ENCODE measurements at regions not wholly inside any gene's neighbourhood (a gene's known extent, or its start where the extent isn't known, plus 50 kb on each side); places are given as distances from the start of the nearest gene placed in this dataset.

GRCh38 chr2:122105877-122106206 is 350.4 kb downstream of the TSN start:
- H3K4me3 ChIP-seq (ENCODE audit: control extremely low read depth in 1 of 5, extremely low read depth in 1 of 5, insufficient read depth in 1 of 5, low read depth in 2 of 5, low read length in 4 of 5), result no peak overlapping the region
- no peak overlapping the region for H3K27ac Mint-ChIP-seq

GRCh38 chr2:122108186-122108585 is 352.7 kb downstream of the TSN start:
- Mint-ChIP-seq H3K27me3 (no peaks in the 10 kb centered on the region), H3K27ac (no peak overlapping the region), H3K9me3 (ENCODE audit: insufficient read depth) (peaks cover 2% of the 10 kb centered on the region), H3K4me3 (no peak overlapping the region), H3K4me1 (no peaks in the 10 kb centered on the region)
- intact Hi-C loops (cut with micrococcal nuclease), result no loop called here
- H3K4me3 ChIP-seq (ENCODE audit: control extremely low read depth in 1 of 5, extremely low read depth in 1 of 5, insufficient read depth in 1 of 5, low read depth in 2 of 5, low read length in 4 of 5), result no peak overlapping the region
- no peaks in the 10 kb centered on the region for H3K4me1 ChIP-seq (ENCODE audit: control insufficient read depth in 2 of 2, insufficient read depth in 2 of 2, low read length in 2 of 2)
- H3K27me3 ChIP-seq (replicated peaks in 1 of 4; ENCODE audit: control extremely low read depth in 1 of 4, control insufficient read depth in 3 of 4, insufficient read depth in 4 of 4, low read length in 3 of 4), result no peaks in the 10 kb centered on the region
- no peak overlapping the region for H3K9ac ChIP-seq (ENCODE audit: low read length)
- no peak overlapping the region for H2AFZ ChIP-seq (ENCODE audit: insufficient read depth, low read depth, low read length, poor library complexity, severe bottlenecking)
- H3K79me2 ChIP-seq (ENCODE audit: control insufficient read depth, insufficient read depth, low read length), result no peaks in the 10 kb centered on the region
- DNase-seq, result no peak
- no peak for TF ChIP-seq EZH2 (IDR thresholded peaks at IDR 0.05; ENCODE audit: borderline replicate concordance, insufficient read depth, low read depth, low read length, poor library complexity, severe bottlenecking)
- no peak for TF ChIP-seq CTCF (IDR thresholded peaks at IDR 0.05)
- no peaks in the 10 kb centered on the region for H4K20me1 ChIP-seq (ENCODE audit: control insufficient read depth, insufficient read depth, low read length, poor library complexity, severe bottlenecking)
- no peak overlapping the region for H3K27ac ChIP-seq (ENCODE audit: low read length in 2 of 2)
- 83% methylated on average over 1 of the region's 1 CpG for WGBS (ENCODE audit: insufficient coverage)
- no peaks in the 10 kb centered on the region for H3K36me3 ChIP-seq (replicated peaks in 1 of 2; ENCODE audit: control extremely low read depth in 1 of 2, control insufficient read depth in 1 of 2, extremely low read depth in 1 of 2, insufficient read depth in 2 of 2, low read length in 1 of 2)
- H3K9me3 ChIP-seq (ENCODE audit: control extremely low read depth in 1 of 3, control insufficient read depth in 2 of 3, insufficient read depth in 1 of 3, low read length in 2 of 3), result no peaks in the 10 kb centered on the region
- POLR2A ChIA-PET, result no interaction called here
- no peak for ATAC-seq (ENCODE audit: low read depth)
- CTCF ChIA-PET, result no interaction called here
- H3K4me2 ChIP-seq (replicated peaks; ENCODE audit: low read depth, low read length, poor library complexity, severe bottlenecking), result no peak overlapping the region

More at GRCh38 chr2:122105877-122106206, 350.4 kb downstream of the TSN start:
- POLR2A ChIA-PET, result no interaction called here
- intact Hi-C loops (cut with micrococcal nuclease), result no loop called here
- Histone ChIP-seq H3K79me2 (ENCODE audit: control insufficient read depth, insufficient read depth, low read length) (no peaks in the 10 kb centered on the region), H3K9ac (ENCODE audit: low read length) (no peak overlapping the region), H2AFZ (ENCODE audit: insufficient read depth, low read depth, low read length, poor library complexity, severe bottlenecking) (no peak overlapping the region), H3K27ac (ENCODE audit: low read length in 2 of 2) (no peak overlapping the region), H3K4me2 (replicated peaks; ENCODE audit: low read depth, low read length, poor library complexity, severe bottlenecking) (no peak overlapping the region), H3K4me1 (ENCODE audit: control insufficient read depth in 2 of 2, insufficient read depth in 2 of 2, low read length in 2 of 2) (no peaks in the 10 kb centered on the region), H3K9me3 (ENCODE audit: control extremely low read depth in 1 of 3, control insufficient read depth in 2 of 3, insufficient read depth in 1 of 3, low read length in 2 of 3) (no peaks in the 10 kb centered on the region), H3K27me3 (replicated peaks in 1 of 4; ENCODE audit: control extremely low read depth in 1 of 4, control insufficient read depth in 3 of 4, insufficient read depth in 4 of 4, low read length in 3 of 4) (no peaks in the 10 kb centered on the region), H3K36me3 (replicated peaks in 1 of 2; ENCODE audit: control extremely low read depth in 1 of 2, control insufficient read depth in 1 of 2, extremely low read depth in 1 of 2, insufficient read depth in 2 of 2, low read length in 1 of 2) (no peaks in the 10 kb centered on the region), H4K20me1 (ENCODE audit: control insufficient read depth, insufficient read depth, low read length, poor library complexity, severe bottlenecking) (no peaks in the 10 kb centered on the region)
- WGBS (ENCODE audit: insufficient coverage), result 75% methylated on average over 1 of the region's 3 CpGs
- CTCF ChIA-PET, result no interaction called here
- TF ChIP-seq EZH2 (IDR thresholded peaks at IDR 0.05; ENCODE audit: borderline replicate concordance, insufficient read depth, low read depth, low read length, poor library complexity, severe bottlenecking) (no peak), CTCF (IDR thresholded peaks at IDR 0.05) (no peak)
- ATAC-seq (ENCODE audit: low read depth) (no peak), DNase-seq (no peak)
- Mint-ChIP-seq H3K9me3 (ENCODE audit: insufficient read depth) (peaks cover 2% of the 10 kb centered on the region), H3K4me1 (no peaks in the 10 kb centered on the region), H3K27me3 (no peaks in the 10 kb centered on the region), H3K4me3 (no peak overlapping the region)
